ENCODE measurements at regions not wholly inside any gene's neighbourhood (a gene's known extent, or its start where the extent isn't known, plus 50 kb on each side); places are given as distances from the start of the nearest gene placed in this dataset.

DNA sequence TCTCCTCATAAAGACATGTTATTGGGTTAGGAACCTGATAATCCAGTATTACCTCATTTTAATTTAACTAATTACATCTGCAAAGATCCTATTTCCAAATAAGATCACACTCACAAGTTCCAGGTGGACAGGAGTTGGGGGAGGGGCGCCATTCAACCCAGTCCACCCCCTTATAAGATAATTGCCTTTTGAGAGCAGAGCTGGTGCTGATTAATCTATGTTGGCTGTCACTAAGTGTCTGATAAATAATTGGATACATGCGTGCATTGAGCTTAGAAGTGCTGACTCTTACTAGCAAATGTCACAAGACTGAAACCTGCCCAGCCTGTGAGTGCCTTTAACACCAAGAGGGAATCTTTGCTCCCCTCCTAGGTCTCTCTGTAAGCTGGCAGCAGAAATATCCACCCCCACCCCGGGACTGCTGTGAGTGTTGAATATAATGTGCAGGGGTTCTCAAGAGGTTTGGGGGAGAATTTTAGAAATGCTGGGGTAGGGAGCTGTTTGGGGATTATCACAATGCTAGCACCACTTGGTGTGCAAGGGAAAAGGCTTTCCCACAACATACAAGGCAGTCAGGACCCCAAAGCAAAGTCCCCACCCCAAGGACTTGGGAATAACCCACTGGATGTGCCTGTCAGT is 87.5 kb downstream of the ANKRD60 start:
- TF ChIP-seq, protein P1, sequence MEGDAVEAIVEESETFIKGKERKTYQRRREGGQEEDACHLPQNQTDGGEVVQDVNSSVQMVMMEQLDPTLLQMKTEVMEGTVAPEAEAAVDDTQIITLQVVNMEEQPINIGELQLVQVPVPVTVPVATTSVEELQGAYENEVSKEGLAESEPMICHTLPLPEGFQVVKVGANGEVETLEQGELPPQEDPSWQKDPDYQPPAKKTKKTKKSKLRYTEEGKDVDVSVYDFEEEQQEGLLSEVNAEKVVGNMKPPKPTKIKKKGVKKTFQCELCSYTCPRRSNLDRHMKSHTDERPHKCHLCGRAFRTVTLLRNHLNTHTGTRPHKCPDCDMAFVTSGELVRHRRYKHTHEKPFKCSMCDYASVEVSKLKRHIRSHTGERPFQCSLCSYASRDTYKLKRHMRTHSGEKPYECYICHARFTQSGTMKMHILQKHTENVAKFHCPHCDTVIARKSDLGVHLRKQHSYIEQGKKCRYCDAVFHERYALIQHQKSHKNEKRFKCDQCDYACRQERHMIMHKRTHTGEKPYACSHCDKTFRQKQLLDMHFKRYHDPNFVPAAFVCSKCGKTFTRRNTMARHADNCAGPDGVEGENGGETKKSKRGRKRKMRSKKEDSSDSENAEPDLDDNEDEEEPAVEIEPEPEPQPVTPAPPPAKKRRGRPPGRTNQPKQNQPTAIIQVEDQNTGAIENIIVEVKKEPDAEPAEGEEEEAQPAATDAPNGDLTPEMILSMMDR (conservative IDR thresholded peaks at IDR 0.05; ENCODE audit: low read depth) = no peak

DNA sequence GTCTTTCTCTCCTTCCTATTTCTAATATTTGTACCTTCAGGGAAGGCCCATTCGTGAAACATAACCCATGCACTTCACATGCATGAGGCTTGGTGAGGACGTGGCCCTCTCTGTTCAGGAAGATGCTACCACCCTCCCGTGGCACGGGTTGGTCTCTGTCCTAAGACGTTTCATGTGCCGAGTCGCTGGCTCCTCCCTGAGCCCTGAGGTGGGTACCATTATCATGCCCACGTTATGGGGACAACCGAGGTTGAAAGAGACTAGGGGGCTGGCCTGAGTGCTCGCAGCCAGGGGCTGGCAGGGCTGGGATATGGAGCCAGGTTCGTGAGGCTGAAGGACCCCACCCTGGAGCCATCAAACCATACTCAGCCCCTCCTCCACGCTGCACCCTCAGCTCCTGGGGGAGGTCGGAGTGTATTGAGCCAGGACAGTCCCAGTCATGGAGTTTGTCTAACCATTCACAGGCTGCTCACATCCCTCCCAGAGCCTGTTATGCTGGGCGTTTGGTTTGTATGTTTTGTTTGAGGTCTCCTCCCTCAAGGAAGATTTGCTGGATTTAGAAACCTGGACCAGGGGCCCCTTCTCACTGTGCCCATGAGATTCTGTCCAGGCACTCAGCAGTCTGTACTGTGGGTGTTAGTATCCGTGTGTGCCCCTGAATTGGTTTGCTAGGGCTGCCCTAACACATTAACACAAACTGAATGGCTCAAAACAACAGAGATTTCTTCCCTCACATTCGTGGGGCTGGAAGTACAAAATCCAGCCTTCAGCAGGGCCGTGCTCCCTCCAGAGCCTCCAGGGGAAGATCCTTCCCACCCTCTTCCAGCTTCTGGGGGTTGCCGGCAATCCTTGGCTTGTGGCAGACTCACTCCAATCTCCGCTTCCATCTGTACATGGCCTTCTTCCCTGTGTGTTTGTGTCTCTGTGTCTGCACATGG is 88.3 kb downstream of the ANKRD60 start:
- no peak for DNase-seq (ENCODE audit: low spot score)
- no peak overlapping the region for H3K27ac ChIP-seq
- TF ChIP-seq, protein P1 (conservative IDR thresholded peaks at IDR 0.05; ENCODE audit: low read depth) = no peak
- ChIA-PET CTCF (interaction anchor here (0.6 to 0.7 kb wide), 2 partner anchors 427 to 569 kb away, joined by 3 read pairs; no protein-coding TSS in a partner anchor), POLR2A (ENCODE audit: low non-redundant PET) (no interaction called here)

More for the DNA sequence above, 87.5 kb downstream of the ANKRD60 start:
- ChIA-PET POLR2A (ENCODE audit: low non-redundant PET) (no interaction called here), CTCF (interaction anchor here (0.6 to 0.7 kb wide), 2 partner anchors 435 to 570 kb away, joined by 3 to 4 read pairs; no protein-coding TSS in a partner anchor)
- no peak overlapping the region for H3K27ac ChIP-seq
- no peak for DNase-seq (ENCODE audit: low spot score)

DNA sequence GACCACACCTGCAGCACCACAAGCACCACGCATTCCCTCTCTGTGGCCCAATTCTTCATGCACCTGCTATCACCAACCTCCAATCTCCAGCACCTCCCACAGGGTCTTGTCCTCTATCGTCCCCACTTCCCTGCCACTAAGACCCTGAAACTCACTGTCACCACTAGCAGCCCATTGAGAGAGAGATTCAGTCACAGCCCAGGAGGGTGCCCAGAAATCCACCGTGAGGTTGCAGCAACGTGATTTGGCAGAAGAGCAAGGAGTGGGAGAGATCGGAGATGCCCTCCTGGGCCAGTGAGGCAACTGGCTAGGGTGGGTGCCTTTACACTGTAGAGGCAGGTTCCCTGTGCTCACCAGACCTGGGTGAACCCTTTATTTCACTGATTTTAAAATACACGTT is 90.1 kb downstream of the ANKRD60 start:
- ChIA-PET CTCF (interaction anchor here (0.6 kb wide), 1 partner anchor 476 kb away, joined by 5 read pairs; no protein-coding TSS in a partner anchor), POLR2A (ENCODE audit: low non-redundant PET) (no interaction called here)
- DNase-seq (ENCODE audit: low spot score) = no peak
- no peak overlapping the region for H3K27ac ChIP-seq
- TF ChIP-seq, protein P1 (conservative IDR thresholded peaks at IDR 0.05; ENCODE audit: low read depth) = no peak

DNA sequence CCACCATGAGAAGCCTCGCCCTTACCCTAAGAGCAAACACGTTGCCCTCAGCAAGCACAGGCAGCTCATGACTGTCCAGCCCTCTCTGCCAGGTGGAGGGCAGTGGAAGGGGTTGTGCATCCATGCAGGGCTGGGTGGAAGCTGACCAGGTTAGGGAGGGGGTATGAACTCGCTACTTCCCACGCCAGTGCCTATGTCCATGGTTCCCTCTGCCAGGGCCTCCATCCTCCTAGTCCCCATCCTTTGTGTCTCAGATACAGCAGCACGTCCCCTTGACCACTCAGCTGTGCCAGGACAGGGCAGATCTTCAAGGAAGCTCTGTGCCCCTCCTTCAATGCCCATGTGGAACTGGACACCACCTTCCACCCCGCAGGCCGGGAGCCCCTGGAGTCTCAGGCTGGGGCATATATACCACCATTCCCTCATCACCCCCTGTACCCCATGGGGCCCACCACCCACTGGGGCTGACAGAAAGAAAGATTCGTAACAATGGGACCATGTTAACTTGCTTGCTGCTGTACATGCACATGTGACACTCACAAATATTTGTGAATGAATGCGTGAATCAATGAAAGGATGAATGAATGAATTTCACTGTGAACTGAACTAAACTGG is 90.7 kb downstream of the ANKRD60 start:
- TF ChIP-seq, protein P1 (conservative IDR thresholded peaks at IDR 0.05; ENCODE audit: low read depth) = no peak
- CTCF ChIA-PET = interaction anchor here (0.6 kb wide), 1 partner anchor 1319 kb away, joined by 3 read pairs; no protein-coding TSS in a partner anchor
- no peak overlapping the region for H3K27ac ChIP-seq
- DNase-seq (ENCODE audit: low spot score) = no peak
- POLR2A ChIA-PET (ENCODE audit: low non-redundant PET) = no interaction called here

DNA sequence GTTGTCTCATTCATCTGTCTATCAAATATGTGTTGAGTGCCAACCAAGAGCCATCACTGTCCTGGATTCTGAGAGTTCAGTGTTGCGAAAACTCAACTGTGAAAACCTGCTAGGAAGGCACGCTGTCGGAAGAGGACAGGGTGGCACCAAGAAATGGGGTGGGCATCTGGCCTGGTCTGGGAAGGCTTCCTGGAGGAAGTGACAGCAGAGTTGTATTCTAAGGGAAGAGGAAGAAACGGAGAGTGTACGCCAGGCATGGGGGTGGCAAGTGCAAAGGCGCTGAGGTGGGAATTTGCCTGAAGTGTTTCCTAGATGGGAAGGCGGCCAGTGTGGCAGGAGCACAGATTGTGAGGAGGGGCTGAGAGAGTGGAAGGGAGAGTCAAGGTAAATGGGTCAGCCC is 91.2 kb downstream of the ANKRD60 start:
- CTCF ChIA-PET = interaction anchor here (0.6 kb wide), 1 partner anchor 1319 kb away, joined by 3 read pairs; no protein-coding TSS in a partner anchor
- POLR2A ChIA-PET (ENCODE audit: low non-redundant PET) = no interaction called here
- TF ChIP-seq, protein P1 (conservative IDR thresholded peaks at IDR 0.05; ENCODE audit: low read depth) = no peak
- no peak overlapping the region for H3K27ac ChIP-seq
- DNase-seq (ENCODE audit: low spot score) = no peak

DNA sequence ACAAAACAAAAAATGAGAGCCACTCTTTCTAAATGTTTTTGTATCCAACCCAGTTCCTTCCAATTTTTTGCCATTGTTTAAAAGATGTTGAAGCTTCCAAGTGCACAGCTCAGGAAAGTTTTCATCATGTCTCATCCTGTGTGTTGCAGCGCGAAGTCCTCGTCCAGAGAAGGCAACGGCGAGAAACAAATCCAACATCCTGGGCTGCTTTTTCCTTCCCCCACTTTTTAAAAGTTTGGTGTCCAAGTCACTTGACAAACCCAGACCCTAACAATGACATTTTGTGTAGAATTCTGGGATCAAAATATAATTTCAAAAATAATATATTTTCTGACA is 92.3 kb downstream of the ANKRD60 start:
- CTCF ChIA-PET = no interaction called here
- POLR2A ChIA-PET (ENCODE audit: low non-redundant PET) = no interaction called here
- no peak for DNase-seq (ENCODE audit: low spot score)
- TF ChIP-seq, protein P1 (conservative IDR thresholded peaks at IDR 0.05; ENCODE audit: low read depth) = no peak
- H3K27ac ChIP-seq = no peak overlapping the region

All from RWPE1 (cell line).